ENCODE measurements at regions not wholly inside any gene's neighbourhood (a gene's known extent, or its start where the extent isn't known, plus 50 kb on each side); places are given as distances from the start of the nearest gene placed in this dataset.
"Not testable (repeated sequence)": the region's sequence is repeated elsewhere in the genome, so short reads cannot be mapped to it uniquely, and the experiment has no call there.

GRCh38 chr5:60533789-60534188, 166.2 kb downstream of the DEPDC1B start:
- no peaks in the 10 kb centered on the region for H3K9me3 ChIP-seq (ENCODE audit: control insufficient read depth in 2 of 2, insufficient read depth in 1 of 2, low read depth in 1 of 2, low read length in 1 of 2)
- WGBS, 2 donors: 76 to 77% methylated on average over 4 of the region's 4 CpGs

GRCh38 chr5:60532796-60533195, 167.2 kb downstream of the DEPDC1B start:
- H3K27me3 ChIP-seq (ENCODE audit: control insufficient read depth in 1 of 2, insufficient read depth in 2 of 2, low read length in 2 of 2); H3K4me1 ChIP-seq (ENCODE audit: control insufficient read depth in 2 of 2, insufficient read depth in 2 of 2, low read length in 1 of 2); H3K27ac ChIP-seq (ENCODE audit: low read depth in 2 of 2, low read length in 1 of 2); H3K9me3 ChIP-seq (ENCODE audit: control insufficient read depth in 2 of 2, insufficient read depth in 1 of 2, low read depth in 1 of 2, low read length in 1 of 2); H3K36me3 ChIP-seq (ENCODE audit: control insufficient read depth in 2 of 2, insufficient read depth in 2 of 2, low read length in 1 of 2); H3K4me3 ChIP-seq (ENCODE audit: low read depth in 1 of 2, low read length in 2 of 2): not testable (repeated sequence)
- 81 to 87% methylated on average over 5 of the region's 5 CpGs for WGBS, 2 donors

More at GRCh38 chr5:60533789-60534188, 166.2 kb downstream of the DEPDC1B start:
- Histone ChIP-seq H3K27me3 (ENCODE audit: control insufficient read depth in 1 of 2, insufficient read depth in 2 of 2, low read length in 2 of 2) (no peaks in the 10 kb centered on the region), H3K36me3 (ENCODE audit: control insufficient read depth in 2 of 2, insufficient read depth in 2 of 2, low read length in 1 of 2) (no peaks in the 10 kb centered on the region), H3K4me1 (ENCODE audit: control insufficient read depth in 2 of 2, insufficient read depth in 2 of 2, low read length in 1 of 2) (no peaks in the 10 kb centered on the region), H3K27ac (ENCODE audit: low read depth in 2 of 2, low read length in 1 of 2) (no peak overlapping the region), H3K4me3 (ENCODE audit: low read depth in 1 of 2, low read length in 2 of 2) (no peak overlapping the region)

- H3K27ac ChIP-seq (ENCODE audit: low read depth in 2 of 2, low read length in 1 of 2); H3K4me3 ChIP-seq (ENCODE audit: low read depth in 1 of 2, low read length in 2 of 2); H3K4me1 ChIP-seq (ENCODE audit: control insufficient read depth in 2 of 2, insufficient read depth in 2 of 2, low read length in 1 of 2); H3K36me3 ChIP-seq (ENCODE audit: control insufficient read depth in 2 of 2, insufficient read depth in 2 of 2, low read length in 1 of 2); H3K9me3 ChIP-seq (ENCODE audit: control insufficient read depth in 2 of 2, insufficient read depth in 1 of 2, low read depth in 1 of 2, low read length in 1 of 2); H3K27me3 ChIP-seq (ENCODE audit: control insufficient read depth in 1 of 2, insufficient read depth in 2 of 2, low read length in 2 of 2): not testable (repeated sequence)
- 93 to 95% methylated on average over 29 to 32 of the region's 32 CpGs for WGBS, 2 donors
These were observed 169.7 kb downstream of the DEPDC1B start for GRCh38 chr5:60530144-60530848.

GRCh38 chr5:60529001-60529400, 171.0 kb downstream of the DEPDC1B start:
- Histone ChIP-seq H3K27ac (ENCODE audit: low read depth in 2 of 2, low read length in 1 of 2) (no peak overlapping the region), H3K4me3 (ENCODE audit: low read depth in 1 of 2, low read length in 2 of 2) (no peak overlapping the region), H3K36me3 (ENCODE audit: control insufficient read depth in 2 of 2, insufficient read depth in 2 of 2, low read length in 1 of 2) (no peaks in the 10 kb centered on the region), H3K27me3 (ENCODE audit: control insufficient read depth in 1 of 2, insufficient read depth in 2 of 2, low read length in 2 of 2) (no peaks in the 10 kb centered on the region), H3K9me3 (ENCODE audit: control insufficient read depth in 2 of 2, insufficient read depth in 1 of 2, low read depth in 1 of 2, low read length in 1 of 2) (no peaks in the 10 kb centered on the region), H3K4me1 (ENCODE audit: control insufficient read depth in 2 of 2, insufficient read depth in 2 of 2, low read length in 1 of 2) (no peaks in the 10 kb centered on the region)
- 55 to 57% methylated on average over 2 of the region's 2 CpGs for WGBS, 2 donors

- H3K36me3 ChIP-seq (ENCODE audit: control insufficient read depth in 2 of 2, insufficient read depth in 2 of 2, low read length in 1 of 2): no peaks in the 10 kb centered on the region
- no peak overlapping the region for H3K27ac ChIP-seq (ENCODE audit: low read depth in 2 of 2, low read length in 1 of 2)
- H3K27me3 ChIP-seq (ENCODE audit: control insufficient read depth in 1 of 2, insufficient read depth in 2 of 2, low read length in 2 of 2): no peaks in the 10 kb centered on the region
- WGBS, 2 donors: 69 to 70% methylated on average over 5 of the region's 5 CpGs
- H3K9me3 ChIP-seq (ENCODE audit: control insufficient read depth in 2 of 2, insufficient read depth in 1 of 2, low read depth in 1 of 2, low read length in 1 of 2): no peaks in the 10 kb centered on the region
- H3K4me1 ChIP-seq (ENCODE audit: control insufficient read depth in 2 of 2, insufficient read depth in 2 of 2, low read length in 1 of 2): no peaks in the 10 kb centered on the region
- no peak overlapping the region for H3K4me3 ChIP-seq (ENCODE audit: low read depth in 1 of 2, low read length in 2 of 2)
These were observed 172.9 kb downstream of the DEPDC1B start for GRCh38 chr5:60527072-60527471.

- no peaks in the 10 kb centered on the region for H3K9me3 ChIP-seq (ENCODE audit: control insufficient read depth in 2 of 2, insufficient read depth in 1 of 2, low read depth in 1 of 2, low read length in 1 of 2)
- no peaks in the 10 kb centered on the region for H3K36me3 ChIP-seq (ENCODE audit: control insufficient read depth in 2 of 2, insufficient read depth in 2 of 2, low read length in 1 of 2)
- no peak overlapping the region for H3K27ac ChIP-seq (ENCODE audit: low read depth in 2 of 2, low read length in 1 of 2)
- H3K4me1 ChIP-seq (ENCODE audit: control insufficient read depth in 2 of 2, insufficient read depth in 2 of 2, low read length in 1 of 2): no peaks in the 10 kb centered on the region
- H3K4me3 ChIP-seq (ENCODE audit: low read depth in 1 of 2, low read length in 2 of 2): no peak overlapping the region
- WGBS, 2 donors: 52 to 57% methylated on average over 8 of the region's 8 CpGs
- no peaks in the 10 kb centered on the region for H3K27me3 ChIP-seq (ENCODE audit: control insufficient read depth in 1 of 2, insufficient read depth in 2 of 2, low read length in 2 of 2)
These were observed 173.6 kb downstream of the DEPDC1B start for GRCh38 chr5:60526336-60526875.

- Histone ChIP-seq H3K27ac (ENCODE audit: low read depth in 2 of 2, low read length in 1 of 2) (no peak overlapping the region), H3K4me3 (ENCODE audit: low read depth in 1 of 2, low read length in 2 of 2) (no peak overlapping the region), H3K27me3 (ENCODE audit: control insufficient read depth in 1 of 2, insufficient read depth in 2 of 2, low read length in 2 of 2) (no peaks in the 10 kb centered on the region), H3K9me3 (ENCODE audit: control insufficient read depth in 2 of 2, insufficient read depth in 1 of 2, low read depth in 1 of 2, low read length in 1 of 2) (no peaks in the 10 kb centered on the region), H3K4me1 (ENCODE audit: control insufficient read depth in 2 of 2, insufficient read depth in 2 of 2, low read length in 1 of 2) (no peaks in the 10 kb centered on the region), H3K36me3 (ENCODE audit: control insufficient read depth in 2 of 2, insufficient read depth in 2 of 2, low read length in 1 of 2) (no peaks in the 10 kb centered on the region)
- WGBS, 2 donors: 68 to 79% methylated on average over 4 of the region's 4 CpGs
These were observed 177.6 kb downstream of the DEPDC1B start for GRCh38 chr5:60522292-60522905.

GRCh38 chr5:60521376-60522291, 178.3 kb downstream of the DEPDC1B start:
- H3K36me3 ChIP-seq (ENCODE audit: control insufficient read depth in 2 of 2, insufficient read depth in 2 of 2, low read length in 1 of 2): no peaks in the 10 kb centered on the region
- 59% methylated on average over 5 of the region's 5 CpGs for WGBS, 2 donors
- no peak overlapping the region for H3K4me3 ChIP-seq (ENCODE audit: low read depth in 1 of 2, low read length in 2 of 2)
- H3K9me3 ChIP-seq (ENCODE audit: control insufficient read depth in 2 of 2, insufficient read depth in 1 of 2, low read depth in 1 of 2, low read length in 1 of 2): no peaks in the 10 kb centered on the region
- no peaks in the 10 kb centered on the region for H3K4me1 ChIP-seq (ENCODE audit: control insufficient read depth in 2 of 2, insufficient read depth in 2 of 2, low read length in 1 of 2)
- H3K27me3 ChIP-seq (ENCODE audit: control insufficient read depth in 1 of 2, insufficient read depth in 2 of 2, low read length in 2 of 2): no peaks in the 10 kb centered on the region
- no peak overlapping the region for H3K27ac ChIP-seq (ENCODE audit: low read depth in 2 of 2, low read length in 1 of 2)

GRCh38 chr5:60520451-60521227, 179.3 kb downstream of the DEPDC1B start:
- Histone ChIP-seq H3K4me3 (ENCODE audit: low read depth in 1 of 2, low read length in 2 of 2) (no peak overlapping the region), H3K4me1 (ENCODE audit: control insufficient read depth in 2 of 2, insufficient read depth in 2 of 2, low read length in 1 of 2) (no peaks in the 10 kb centered on the region), H3K36me3 (ENCODE audit: control insufficient read depth in 2 of 2, insufficient read depth in 2 of 2, low read length in 1 of 2) (no peaks in the 10 kb centered on the region), H3K27ac (ENCODE audit: low read depth in 2 of 2, low read length in 1 of 2) (peak overlapping the region; percentile 47 to 66), H3K9me3 (ENCODE audit: control insufficient read depth in 2 of 2, insufficient read depth in 1 of 2, low read depth in 1 of 2, low read length in 1 of 2) (no peaks in the 10 kb centered on the region), H3K27me3 (ENCODE audit: control insufficient read depth in 1 of 2, insufficient read depth in 2 of 2, low read length in 2 of 2) (no peaks in the 10 kb centered on the region)
- 73 to 76% methylated on average over 6 of the region's 6 CpGs for WGBS, 2 donors

All from esophagus (tissue), 2 donors.